ENCODE measurements at regions not wholly inside any gene's neighbourhood (a gene's known extent, or its start where the extent isn't known, plus 50 kb on each side); places are given as distances from the start of the nearest gene placed in this dataset.

GRCh38 chr2:223155956-223156355 is 104.0 kb downstream of the KCNE4 start:
- H3K4me3 ChIP-seq (ENCODE audit: low read depth, low read length), result no peak overlapping the region
- TF ChIP-seq, protein P1, sequence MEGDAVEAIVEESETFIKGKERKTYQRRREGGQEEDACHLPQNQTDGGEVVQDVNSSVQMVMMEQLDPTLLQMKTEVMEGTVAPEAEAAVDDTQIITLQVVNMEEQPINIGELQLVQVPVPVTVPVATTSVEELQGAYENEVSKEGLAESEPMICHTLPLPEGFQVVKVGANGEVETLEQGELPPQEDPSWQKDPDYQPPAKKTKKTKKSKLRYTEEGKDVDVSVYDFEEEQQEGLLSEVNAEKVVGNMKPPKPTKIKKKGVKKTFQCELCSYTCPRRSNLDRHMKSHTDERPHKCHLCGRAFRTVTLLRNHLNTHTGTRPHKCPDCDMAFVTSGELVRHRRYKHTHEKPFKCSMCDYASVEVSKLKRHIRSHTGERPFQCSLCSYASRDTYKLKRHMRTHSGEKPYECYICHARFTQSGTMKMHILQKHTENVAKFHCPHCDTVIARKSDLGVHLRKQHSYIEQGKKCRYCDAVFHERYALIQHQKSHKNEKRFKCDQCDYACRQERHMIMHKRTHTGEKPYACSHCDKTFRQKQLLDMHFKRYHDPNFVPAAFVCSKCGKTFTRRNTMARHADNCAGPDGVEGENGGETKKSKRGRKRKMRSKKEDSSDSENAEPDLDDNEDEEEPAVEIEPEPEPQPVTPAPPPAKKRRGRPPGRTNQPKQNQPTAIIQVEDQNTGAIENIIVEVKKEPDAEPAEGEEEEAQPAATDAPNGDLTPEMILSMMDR (IDR thresholded peaks at IDR 0.05; ENCODE audit: borderline replicate concordance, insufficient read depth, low read depth, low read length), result no peak

DNA sequence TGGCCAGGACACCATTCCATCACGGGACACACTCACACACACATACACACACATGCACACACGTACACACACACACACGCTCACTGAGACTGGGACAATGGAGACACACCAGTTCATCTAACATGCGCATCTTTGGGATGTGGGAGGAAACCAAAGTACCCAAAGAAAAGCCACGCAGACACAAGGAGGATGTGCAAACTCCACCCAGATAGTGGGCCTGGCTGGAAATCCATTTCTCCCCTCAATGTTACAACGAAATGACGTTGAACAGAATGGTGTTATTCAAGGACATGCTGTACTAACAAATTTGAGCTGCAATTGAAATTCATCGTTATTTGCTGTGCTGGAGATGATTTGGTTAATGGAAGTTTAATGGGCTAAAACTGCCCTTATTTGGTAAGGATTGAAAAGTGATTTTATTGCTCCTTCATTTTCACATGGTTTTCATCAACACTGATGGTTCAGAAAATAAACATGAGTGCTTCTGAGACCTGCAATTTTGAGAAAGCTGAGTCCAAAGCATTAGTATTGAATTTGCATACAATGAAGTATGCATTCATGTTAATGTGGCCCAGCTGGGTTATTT is 110.0 kb downstream of the KCNE4 start:
- TF ChIP-seq, protein P1 (IDR thresholded peaks at IDR 0.05; ENCODE audit: borderline replicate concordance, insufficient read depth, low read depth, low read length), result no peak

GRCh38 chr2:223165423-223166214 is 113.6 kb downstream of the KCNE4 start:
- TF ChIP-seq, protein P1 (IDR thresholded peaks at IDR 0.05; ENCODE audit: borderline replicate concordance, insufficient read depth, low read depth, low read length), result no peak
- H3K4me3 ChIP-seq (ENCODE audit: low read depth, low read length), result no peak overlapping the region

More for the DNA sequence above, 110.0 kb downstream of the KCNE4 start:
- H3K4me3 ChIP-seq (ENCODE audit: low read depth, low read length), result no peak overlapping the region

DNA sequence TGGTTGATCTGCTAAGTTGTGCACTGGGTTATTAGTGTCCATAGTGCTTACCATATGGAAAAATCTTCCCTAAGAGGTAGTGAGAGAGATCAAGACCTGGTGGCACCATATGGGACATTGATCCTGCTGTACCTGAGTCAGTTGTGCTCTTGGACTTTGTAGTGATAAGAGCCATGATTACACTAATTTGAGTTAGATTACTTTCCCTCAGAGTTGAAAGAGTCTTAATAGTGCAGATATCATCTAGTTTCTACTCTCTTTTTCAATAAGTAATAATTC is 114.2 kb downstream of the KCNE4 start:
- TF ChIP-seq, protein P1 (IDR thresholded peaks at IDR 0.05; ENCODE audit: borderline replicate concordance, insufficient read depth, low read depth, low read length), result no peak
- H3K4me3 ChIP-seq (ENCODE audit: low read depth, low read length), result no peak overlapping the region

- TF ChIP-seq, protein P1 (IDR thresholded peaks at IDR 0.05; ENCODE audit: borderline replicate concordance, insufficient read depth, low read depth, low read length), result no peak
- no peak overlapping the region for H3K4me3 ChIP-seq (ENCODE audit: low read depth, low read length)
These were observed 115.1 kb downstream of the KCNE4 start for GRCh38 chr2:223166983-223167650.

DNA sequence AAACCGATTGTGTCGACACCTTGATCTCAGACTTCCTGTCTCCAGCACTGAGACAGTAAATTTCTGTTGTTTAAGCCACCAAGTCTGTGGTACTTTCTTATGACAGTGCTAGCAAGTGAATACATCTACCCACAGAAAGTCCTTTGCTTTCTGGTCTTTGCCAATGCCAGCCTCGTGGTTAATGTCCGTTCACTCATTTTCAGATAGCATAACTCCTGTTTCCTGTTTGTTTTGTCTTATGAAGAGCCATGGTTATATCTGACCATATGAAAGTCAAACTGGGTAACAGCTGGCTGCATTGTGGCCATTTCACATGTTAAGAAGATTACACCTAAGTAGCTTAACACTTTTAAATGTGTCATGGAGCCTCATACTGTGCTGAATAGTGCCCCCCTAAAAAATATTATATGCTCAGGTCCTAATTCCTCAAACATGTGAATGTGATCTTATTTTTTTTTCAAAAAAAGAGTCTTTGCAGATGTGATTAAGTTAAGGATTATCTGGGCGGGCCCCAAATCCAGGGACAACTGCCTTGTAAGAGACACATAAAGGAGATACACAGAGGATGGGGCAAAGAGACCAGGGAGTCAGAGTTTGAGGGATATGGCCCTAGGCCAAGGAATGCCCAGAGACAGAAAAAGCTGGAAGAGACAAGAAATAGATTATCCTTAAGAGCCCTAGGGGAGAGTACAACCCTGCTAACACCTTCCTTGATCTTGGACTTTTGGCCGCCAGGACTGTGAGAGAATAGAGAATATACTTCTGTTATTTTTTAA is 118.0 kb downstream of the KCNE4 start:
- H3K4me3 ChIP-seq (ENCODE audit: low read depth, low read length), result no peak overlapping the region
- TF ChIP-seq, protein P1 (IDR thresholded peaks at IDR 0.05; ENCODE audit: borderline replicate concordance, insufficient read depth, low read depth, low read length), result no peak
